ENCODE measurements at regions not wholly inside any gene's neighbourhood (a gene's known extent, or its start where the extent isn't known, plus 50 kb on each side); places are given as distances from the start of the nearest gene placed in this dataset.

- no peak for TF ChIP-seq MAX (IDR thresholded peaks at IDR 0.05)
- TF ChIP-seq CTCF (IDR thresholded peaks at IDR 0.05; ENCODE audit: low read depth, low read length, missing input control) = no peak
- TF ChIP-seq ZBTB33 (IDR thresholded peaks at IDR 0.05) = no peak
- TF ChIP-seq RXRA (IDR thresholded peaks at IDR 0.05) = no peak
- no peak for TF ChIP-seq ATF3 (IDR thresholded peaks at IDR 0.05)
- no peak for TF ChIP-seq YY1 (IDR thresholded peaks at IDR 0.05)
- no peak for TF ChIP-seq HNF4A (conservative IDR thresholded peaks at IDR 0.05)
- no peak for TF ChIP-seq REST (IDR thresholded peaks at IDR 0.05)
- no peak for TF ChIP-seq EGR1 (IDR thresholded peaks at IDR 0.05; ENCODE audit: low read depth in 2 of 2)
- no peak for TF ChIP-seq SP1 (IDR thresholded peaks at IDR 0.05)
- TF ChIP-seq FOXA1 (IDR thresholded peaks at IDR 0.05) = no peak
- TF ChIP-seq RAD21 (IDR thresholded peaks at IDR 0.05) = no peak
- TF ChIP-seq GABPA (IDR thresholded peaks at IDR 0.05 in 1 of 2, conservative IDR thresholded peaks at IDR 0.05 in 1 of 2) = no peak
Measured at GRCh38 chr3:192038726-192039125, 577.8 kb downstream of the PYDC2 start.

Data from liver (tissue), 3 donors.